ENCODE measurements at regions not wholly inside any gene's neighbourhood (a gene's known extent, or its start where the extent isn't known, plus 50 kb on each side); places are given as distances from the start of the nearest gene placed in this dataset.

DNA sequence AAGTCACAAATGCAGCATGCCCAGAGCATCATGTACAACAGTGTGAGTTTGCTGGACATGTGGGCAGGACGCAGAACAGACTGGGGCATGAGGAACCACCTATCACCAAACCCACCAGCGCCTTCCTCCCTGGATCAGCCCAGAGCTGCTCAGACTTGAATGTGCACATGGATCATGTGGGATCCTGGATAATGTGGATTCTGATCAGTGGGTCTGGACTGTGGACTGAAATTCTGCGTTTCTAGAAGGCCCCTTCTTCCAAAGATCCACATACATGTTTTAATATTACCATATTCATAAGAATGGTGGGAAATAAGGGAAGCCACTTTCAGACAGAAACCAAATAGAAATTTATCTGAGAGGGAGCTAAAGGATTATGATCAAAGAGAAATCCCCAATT lies 85.6 kb upstream of the VPREB1 start:
- peaks cover 14% of the 10 kb centered on the region for H3K9me3 ChIP-seq (ENCODE audit: severe bottlenecking)
- H3K27me3 ChIP-seq (ENCODE audit: insufficient read depth, poor library complexity, severe bottlenecking) = no peaks in the 10 kb centered on the region
- TF ChIP-seq, protein P1, sequence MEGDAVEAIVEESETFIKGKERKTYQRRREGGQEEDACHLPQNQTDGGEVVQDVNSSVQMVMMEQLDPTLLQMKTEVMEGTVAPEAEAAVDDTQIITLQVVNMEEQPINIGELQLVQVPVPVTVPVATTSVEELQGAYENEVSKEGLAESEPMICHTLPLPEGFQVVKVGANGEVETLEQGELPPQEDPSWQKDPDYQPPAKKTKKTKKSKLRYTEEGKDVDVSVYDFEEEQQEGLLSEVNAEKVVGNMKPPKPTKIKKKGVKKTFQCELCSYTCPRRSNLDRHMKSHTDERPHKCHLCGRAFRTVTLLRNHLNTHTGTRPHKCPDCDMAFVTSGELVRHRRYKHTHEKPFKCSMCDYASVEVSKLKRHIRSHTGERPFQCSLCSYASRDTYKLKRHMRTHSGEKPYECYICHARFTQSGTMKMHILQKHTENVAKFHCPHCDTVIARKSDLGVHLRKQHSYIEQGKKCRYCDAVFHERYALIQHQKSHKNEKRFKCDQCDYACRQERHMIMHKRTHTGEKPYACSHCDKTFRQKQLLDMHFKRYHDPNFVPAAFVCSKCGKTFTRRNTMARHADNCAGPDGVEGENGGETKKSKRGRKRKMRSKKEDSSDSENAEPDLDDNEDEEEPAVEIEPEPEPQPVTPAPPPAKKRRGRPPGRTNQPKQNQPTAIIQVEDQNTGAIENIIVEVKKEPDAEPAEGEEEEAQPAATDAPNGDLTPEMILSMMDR (IDR thresholded peaks at IDR 0.05; ENCODE audit: poor library complexity, severe bottlenecking) = no peak
- H3K4me1 ChIP-seq (ENCODE audit: insufficient read depth, poor library complexity, severe bottlenecking) = no peaks in the 10 kb centered on the region
- H3K4me3 ChIP-seq (ENCODE audit: severe bottlenecking) = no peak overlapping the region
- ATAC-seq (ENCODE audit: low read depth) (no peak), DNase-seq (ENCODE audit: low spot score) (no peak)
- no peaks in the 10 kb centered on the region for H3K36me3 ChIP-seq (ENCODE audit: low read depth)
- no peak overlapping the region for H3K27ac ChIP-seq (ENCODE audit: poor library complexity, severe bottlenecking)

DNA sequence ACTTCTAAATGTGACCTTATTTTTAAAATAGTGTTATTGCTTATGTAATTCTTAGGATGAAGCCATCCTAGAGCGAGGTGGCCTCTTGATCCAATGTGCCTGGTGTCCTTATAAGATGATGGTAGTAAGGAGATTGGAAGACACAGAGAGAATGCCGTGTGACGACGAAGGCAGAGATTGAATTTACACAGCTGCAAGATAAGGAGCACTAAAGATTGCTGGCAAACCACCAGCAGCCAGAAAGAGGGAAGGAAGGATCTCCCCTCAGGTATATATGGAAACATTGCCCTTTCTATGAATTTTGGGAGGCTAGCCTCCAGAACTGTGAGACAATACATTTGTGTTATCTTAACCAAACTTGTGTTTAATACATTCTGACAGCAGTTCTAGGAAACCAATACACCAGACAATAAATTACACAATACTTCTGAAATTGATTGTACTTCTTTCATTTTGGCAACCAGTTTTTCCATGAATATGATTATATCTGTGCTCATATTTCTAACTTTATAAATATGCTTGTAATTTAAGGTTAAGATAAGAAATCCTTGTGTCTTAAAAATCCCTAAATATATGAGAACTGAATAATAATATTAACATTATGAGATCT lies 86.3 kb upstream of the VPREB1 start:
- Histone ChIP-seq H3K4me3 (ENCODE audit: severe bottlenecking) (no peak overlapping the region), H3K4me1 (ENCODE audit: insufficient read depth, poor library complexity, severe bottlenecking) (no peaks in the 10 kb centered on the region), H3K27ac (ENCODE audit: poor library complexity, severe bottlenecking) (no peak overlapping the region), H3K36me3 (ENCODE audit: low read depth) (no peaks in the 10 kb centered on the region), H3K27me3 (ENCODE audit: insufficient read depth, poor library complexity, severe bottlenecking) (no peaks in the 10 kb centered on the region), H3K9me3 (ENCODE audit: severe bottlenecking) (peaks cover 14% of the 10 kb centered on the region)
- no peak for ATAC-seq (ENCODE audit: low read depth)
- TF ChIP-seq, protein P1 (IDR thresholded peaks at IDR 0.05; ENCODE audit: poor library complexity, severe bottlenecking) = no peak
- DNase-seq (ENCODE audit: low spot score) = no peak

DNA sequence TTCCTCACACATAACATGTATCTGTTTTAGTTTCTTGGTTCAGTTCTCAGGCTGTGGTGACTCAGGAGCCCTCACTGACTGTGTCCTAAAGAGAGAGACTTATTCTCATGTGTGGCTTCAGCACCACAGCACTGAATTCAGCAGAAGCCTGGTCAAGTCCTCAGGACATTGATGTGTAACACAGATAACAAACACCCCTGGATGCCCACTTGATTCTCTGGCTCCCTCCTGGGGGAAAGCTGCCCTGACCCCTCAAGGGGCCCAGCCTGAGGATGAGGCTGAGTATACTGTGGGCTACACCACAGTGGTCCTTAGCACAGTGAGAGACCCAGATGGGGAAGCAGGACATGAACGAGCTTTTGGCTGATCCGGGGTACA lies 87.2 kb upstream of the VPREB1 start:
- ATAC-seq (ENCODE audit: low read depth) (no peak), DNase-seq (ENCODE audit: low spot score) (no peak)
- Histone ChIP-seq H3K9me3 (ENCODE audit: severe bottlenecking) (peaks cover 14% of the 10 kb centered on the region), H3K4me1 (ENCODE audit: insufficient read depth, poor library complexity, severe bottlenecking) (no peaks in the 10 kb centered on the region), H3K27me3 (ENCODE audit: insufficient read depth, poor library complexity, severe bottlenecking) (no peaks in the 10 kb centered on the region), H3K4me3 (ENCODE audit: severe bottlenecking) (no peak overlapping the region), H3K27ac (ENCODE audit: poor library complexity, severe bottlenecking) (no peak overlapping the region), H3K36me3 (ENCODE audit: low read depth) (no peaks in the 10 kb centered on the region)
- TF ChIP-seq, protein P1 (IDR thresholded peaks at IDR 0.05; ENCODE audit: poor library complexity, severe bottlenecking) = no peak

DNA sequence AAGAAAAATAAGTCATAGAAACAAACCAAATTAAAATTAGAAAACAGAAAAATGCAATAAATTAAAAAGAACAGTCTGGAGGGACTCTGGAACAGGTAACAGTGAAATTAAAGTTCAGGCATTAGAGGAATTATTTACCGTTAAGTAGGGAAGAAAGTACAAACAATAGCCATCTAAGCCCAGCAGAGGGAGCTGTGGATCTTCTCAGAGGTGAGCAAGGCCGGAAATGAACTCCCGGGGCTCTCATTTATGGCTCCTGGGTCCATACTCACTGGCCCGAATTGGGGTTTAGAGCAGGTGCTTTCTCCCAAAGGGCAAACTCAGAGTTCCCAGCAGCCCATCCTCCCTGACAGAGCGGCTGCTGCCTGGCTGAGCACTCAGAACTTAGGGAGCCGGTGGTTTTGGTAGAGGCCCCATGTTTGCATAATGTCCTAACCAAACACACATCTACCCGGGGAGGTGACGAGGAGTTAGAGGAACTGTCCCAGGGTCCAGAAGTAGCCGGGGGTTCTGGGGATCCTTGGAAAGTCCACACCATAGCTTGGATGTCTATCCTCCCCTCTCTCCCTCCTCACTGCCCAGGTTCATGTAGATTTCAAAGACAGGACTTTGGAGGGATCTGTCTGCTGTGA lies 87.8 kb upstream of the VPREB1 start:
- ATAC-seq (ENCODE audit: low read depth) (no peak), DNase-seq (ENCODE audit: low spot score) (no peak)
- H3K27ac ChIP-seq (ENCODE audit: poor library complexity, severe bottlenecking) = no peak overlapping the region
- TF ChIP-seq, protein P1 (IDR thresholded peaks at IDR 0.05; ENCODE audit: poor library complexity, severe bottlenecking) = peak; percentile 71
- H3K36me3 ChIP-seq (ENCODE audit: low read depth) = no peaks in the 10 kb centered on the region
- no peak overlapping the region for H3K4me3 ChIP-seq (ENCODE audit: severe bottlenecking)
- H3K4me1 ChIP-seq (ENCODE audit: insufficient read depth, poor library complexity, severe bottlenecking) = no peaks in the 10 kb centered on the region
- no peaks in the 10 kb centered on the region for H3K27me3 ChIP-seq (ENCODE audit: insufficient read depth, poor library complexity, severe bottlenecking)
- H3K9me3 ChIP-seq (ENCODE audit: severe bottlenecking) = peaks cover 14% of the 10 kb centered on the region

DNA sequence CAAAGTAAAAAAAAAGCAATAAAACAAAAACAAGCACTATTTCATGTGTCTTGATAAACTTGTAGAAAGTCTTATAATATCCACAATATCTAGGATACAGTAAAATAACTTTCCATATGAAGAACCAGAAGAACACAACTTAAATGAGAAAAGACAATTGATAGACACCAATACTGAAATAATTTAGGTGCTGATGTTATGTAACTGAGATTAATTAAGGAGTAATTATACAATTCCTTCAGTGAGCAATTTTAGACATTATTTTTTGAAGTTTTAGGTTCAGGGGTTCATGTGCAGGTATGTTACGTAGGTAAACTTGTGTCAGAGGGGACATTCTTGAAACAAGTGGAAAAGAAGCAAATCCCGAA lies 88.3 kb upstream of the VPREB1 start:
- peaks cover 3% of the 10 kb centered on the region for H3K27me3 ChIP-seq (ENCODE audit: insufficient read depth, poor library complexity, severe bottlenecking)

More for the DNA sequence above, 88.3 kb upstream of the VPREB1 start:
- H3K4me1 ChIP-seq (ENCODE audit: insufficient read depth, poor library complexity, severe bottlenecking) = no peaks in the 10 kb centered on the region
- H3K9me3 ChIP-seq (ENCODE audit: severe bottlenecking) = peaks cover 14% of the 10 kb centered on the region
- no peak overlapping the region for H3K4me3 ChIP-seq (ENCODE audit: severe bottlenecking)
- DNase-seq (ENCODE audit: low spot score) (no peak), ATAC-seq (ENCODE audit: low read depth) (no peak)
- no peak overlapping the region for H3K27ac ChIP-seq (ENCODE audit: poor library complexity, severe bottlenecking)
- TF ChIP-seq, protein P1 (IDR thresholded peaks at IDR 0.05; ENCODE audit: poor library complexity, severe bottlenecking) = no peak
- H3K36me3 ChIP-seq (ENCODE audit: low read depth) = no peaks in the 10 kb centered on the region

Measured in RWPE2 (cell line).